NCI-H82 treated with DMSO at 0.1 percent for 48 hours (cell line): ENCODE measurements at regions not wholly inside any gene's neighbourhood (a gene's known extent, or its start where the extent isn't known, plus 50 kb on each side); places are given as distances from the start of the nearest gene placed in this dataset.
A peak's percentile ranks its signal among the peaks of the same experiment; 100 is the strongest.
"Not testable (repeated sequence)": the region's sequence is repeated elsewhere in the genome, so short reads cannot be mapped to it uniquely, and the experiment has no call there.

Source experiments
- DNase-seq: peaks from one replicate; lab custom pipeline; 2025; ENCODE audit not compliant: unreplicated experiment; lab: John Stamatoyannopoulos, UW

GRCh38 chr1:234849832-234850231 lies 239.9 kb upstream of the IRF2BP2 start:
- no peak for DNase-seq

- DNase-seq = no peak
Observed at GRCh38 chr1:234848972-234849649, 239.1 kb upstream of the IRF2BP2 start.

DNA sequence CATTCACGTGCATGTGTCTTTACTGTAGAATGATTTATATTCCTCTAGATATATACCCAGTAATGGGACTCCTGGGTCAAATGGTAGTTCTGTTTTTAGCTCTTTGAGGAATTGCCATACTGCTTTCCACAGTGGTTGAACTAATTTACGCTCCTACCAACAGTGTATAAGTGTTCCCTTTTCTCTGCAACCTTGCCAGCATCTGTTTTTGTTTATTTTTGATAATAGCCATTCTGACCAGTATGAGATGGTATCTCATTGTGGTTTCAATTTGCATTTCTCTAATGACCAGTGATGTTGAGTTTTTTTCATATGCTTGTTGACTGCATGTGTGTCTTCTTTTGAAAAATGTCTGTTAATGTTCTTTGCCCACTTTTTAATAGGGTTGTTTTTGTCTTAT lies 236.8 kb upstream of the IRF2BP2 start:
- not testable (repeated sequence) for DNase-seq

GRCh38 chr1:234845836-234846235 lies 235.9 kb upstream of the IRF2BP2 start:
- no peak for DNase-seq

DNA sequence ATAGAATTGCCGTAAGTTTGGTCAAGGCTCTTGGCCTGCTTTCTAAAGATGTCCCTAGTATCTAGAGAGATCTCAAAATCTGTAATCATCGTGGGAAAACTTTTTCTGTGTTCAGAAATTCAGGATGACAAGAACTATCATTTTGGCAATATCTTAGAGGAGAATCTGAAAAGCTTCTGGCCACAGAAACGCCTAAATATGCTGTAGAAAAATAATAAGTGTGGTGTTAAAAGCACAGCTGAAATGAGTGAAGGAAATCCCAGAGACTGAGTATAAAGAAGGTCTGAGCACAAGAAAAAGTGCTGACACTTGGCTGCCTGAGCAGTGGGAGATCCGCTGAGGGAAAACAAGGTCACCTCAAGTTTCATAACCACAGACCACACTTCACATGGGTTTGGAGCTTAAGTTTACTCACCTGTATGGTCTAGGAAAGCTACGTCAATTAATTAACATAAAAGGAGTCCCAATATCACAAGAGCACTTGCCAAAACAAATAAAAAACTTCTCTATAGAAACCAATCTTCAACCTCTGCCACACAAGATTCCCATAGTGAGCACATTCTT lies 235.2 kb upstream of the IRF2BP2 start:
- DNase-seq = no peak

- no peak for DNase-seq
Observed at GRCh38 chr1:234844479-234845031, 234.6 kb upstream of the IRF2BP2 start.

DNA sequence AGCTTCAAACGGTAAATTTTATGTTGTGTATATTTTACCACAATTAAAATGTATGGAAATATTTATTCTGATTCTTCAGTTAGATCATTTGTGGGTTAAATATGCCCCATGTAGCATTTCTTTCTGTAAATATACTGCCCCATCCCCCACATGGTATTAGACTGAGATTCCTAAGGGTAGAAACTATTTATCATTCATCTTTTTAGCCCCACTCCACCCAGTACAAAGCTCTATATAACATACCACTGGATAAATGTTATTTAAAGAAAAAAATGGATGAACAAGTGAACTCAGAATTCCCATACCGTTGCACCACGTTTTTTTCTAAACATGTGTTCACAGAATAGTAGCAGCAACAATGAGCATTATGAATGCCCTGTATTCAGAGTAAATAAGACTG lies 234.0 kb upstream of the IRF2BP2 start:
- no peak for DNase-seq

GRCh38 chr1:234842726-234843641 lies 233.0 kb upstream of the IRF2BP2 start:
- no peak for DNase-seq

- DNase-seq = peak; percentile 34
Observed at GRCh38 chr1:234841710-234842231, 231.8 kb upstream of the IRF2BP2 start.

GRCh38 chr1:234841281-234841680 lies 231.3 kb upstream of the IRF2BP2 start:
- DNase-seq = no peak

GRCh38 chr1:234840843-234841242 lies 230.9 kb upstream of the IRF2BP2 start:
- no peak for DNase-seq

- DNase-seq = no peak
Observed at GRCh38 chr1:234840253-234840652, 230.3 kb upstream of the IRF2BP2 start.

DNA sequence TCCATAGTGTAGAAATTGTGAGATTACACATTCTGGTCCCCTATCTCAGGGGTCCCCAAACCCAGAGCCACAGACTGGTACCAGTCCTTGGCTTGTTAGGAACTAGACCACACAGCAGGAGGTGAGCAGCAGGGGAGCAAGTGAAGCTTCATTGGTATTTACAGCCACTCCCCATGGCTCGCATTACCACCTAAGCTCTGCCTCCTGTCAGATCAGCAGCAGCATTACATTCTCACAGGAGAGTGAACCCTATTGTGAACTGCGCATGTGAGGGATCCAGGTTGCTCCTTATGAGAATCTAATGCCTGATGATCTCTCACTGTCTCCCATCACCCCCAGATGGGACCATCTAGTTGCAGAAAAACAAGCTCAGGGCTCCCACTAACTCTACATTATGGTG lies 229.7 kb upstream of the IRF2BP2 start:
- no peak for DNase-seq

DNA sequence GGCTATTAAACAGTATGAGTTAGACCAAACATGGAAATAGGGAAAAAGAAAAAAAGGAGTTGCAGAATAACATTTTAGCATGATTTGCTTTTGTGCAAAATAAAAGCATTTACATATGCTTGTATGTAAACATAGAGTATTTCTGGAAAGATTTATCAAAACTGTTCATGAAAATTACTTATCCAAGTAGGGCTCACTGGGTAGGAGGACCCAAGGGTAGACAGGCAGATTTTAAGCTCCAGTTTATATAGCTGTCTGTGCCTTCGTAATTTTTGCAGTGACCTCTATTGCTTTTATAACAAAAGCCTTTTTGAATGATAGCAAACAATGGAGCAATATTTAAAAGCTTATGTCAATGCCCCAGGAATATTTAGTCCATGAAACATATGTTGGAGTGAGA lies 228.8 kb upstream of the IRF2BP2 start:
- DNase-seq = no peak

DNA sequence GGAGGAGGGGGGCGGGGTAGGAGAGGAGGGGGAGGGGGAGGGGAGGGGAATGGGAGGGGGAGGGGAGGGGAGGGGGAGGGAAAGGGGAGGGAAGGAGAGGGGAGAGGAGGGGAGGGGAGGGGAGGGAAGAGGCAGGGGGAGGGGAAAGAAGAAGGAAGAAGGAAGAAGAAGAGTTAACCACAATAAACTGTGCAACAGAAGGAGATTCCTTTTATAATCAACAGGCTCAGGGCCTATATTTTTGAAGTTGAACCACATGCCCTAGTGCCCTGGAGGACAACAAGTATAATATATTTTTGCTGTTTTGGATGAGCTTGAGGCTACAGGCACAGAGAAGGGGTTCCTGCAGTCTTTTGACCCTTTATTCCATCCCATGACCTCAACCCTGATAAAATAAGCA lies 228.2 kb upstream of the IRF2BP2 start:
- DNase-seq = no peak

- DNase-seq = no peak
Observed at GRCh38 chr1:234837713-234838112, 227.7 kb upstream of the IRF2BP2 start.

GRCh38 chr1:234836776-234837357 lies 226.9 kb upstream of the IRF2BP2 start:
- DNase-seq = no peak

DNA sequence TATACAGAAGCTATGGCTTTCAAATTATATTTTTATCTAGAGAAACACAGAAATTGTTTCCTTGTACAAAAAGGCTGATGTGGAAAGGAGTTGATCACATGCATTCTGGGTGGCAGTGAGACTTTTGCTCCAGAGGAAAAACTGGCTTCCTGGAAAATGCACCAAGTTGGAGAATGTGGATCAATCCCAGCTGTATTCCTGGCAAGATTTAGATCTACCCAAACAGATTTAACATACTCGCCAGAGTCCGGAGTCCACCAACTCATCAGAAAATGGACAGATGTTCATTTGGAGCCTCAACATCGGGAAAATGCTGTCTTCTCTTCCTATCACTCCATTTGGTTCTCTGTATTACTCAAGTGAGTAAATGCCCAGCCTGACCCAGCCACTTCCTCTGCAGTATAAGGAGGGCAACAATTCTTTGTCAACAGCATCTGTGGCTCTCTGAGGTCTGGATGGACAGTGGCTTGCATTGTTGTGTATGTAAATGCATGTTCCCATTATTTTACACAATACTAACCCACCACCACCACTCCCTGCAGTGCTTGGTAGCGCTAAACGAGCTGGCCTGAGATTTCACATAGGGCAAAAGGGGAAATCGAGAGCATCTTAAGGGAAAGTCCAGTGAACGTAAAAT lies 226.2 kb upstream of the IRF2BP2 start:
- DNase-seq = no peak

DNA sequence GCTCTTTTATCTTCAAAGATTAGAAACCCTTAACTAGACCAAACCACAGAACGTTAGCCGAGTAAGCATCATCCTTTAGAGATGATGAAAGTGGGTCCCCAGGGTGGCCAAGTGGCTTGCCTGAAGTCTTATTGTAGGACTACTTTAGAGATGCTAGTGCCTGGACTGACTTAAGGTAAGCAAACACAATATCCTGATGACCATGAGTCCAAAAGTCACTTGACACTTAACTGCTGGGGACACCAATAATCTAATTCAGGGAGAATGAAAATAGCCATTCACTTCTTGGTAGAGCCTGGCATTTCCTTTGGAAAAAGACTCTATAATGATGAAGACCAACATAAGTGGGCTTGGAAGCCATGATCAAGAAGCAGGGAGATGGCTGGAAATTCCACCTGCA lies 225.3 kb upstream of the IRF2BP2 start:
- DNase-seq = no peak

DNA sequence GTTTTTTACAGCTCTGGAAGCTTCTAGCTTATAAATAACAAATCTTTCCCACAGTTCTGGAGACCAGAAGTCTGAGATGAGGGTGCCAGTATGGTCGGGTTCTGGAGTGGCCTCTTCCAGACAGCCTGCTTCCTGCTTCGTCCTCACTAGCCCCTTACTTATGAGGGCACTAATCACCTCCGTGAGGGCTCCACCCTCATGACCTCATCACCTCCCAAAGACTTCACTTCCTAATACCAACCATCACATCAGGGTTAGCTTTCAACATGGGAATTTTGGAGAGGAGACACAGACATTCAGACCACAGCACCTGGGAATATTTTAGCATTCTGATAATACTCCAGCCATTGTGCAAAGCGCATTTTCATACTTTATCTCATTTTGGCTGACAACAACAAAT lies 223.7 kb upstream of the IRF2BP2 start:
- DNase-seq = no peak

GRCh38 chr1:234833118-234833517 lies 223.1 kb upstream of the IRF2BP2 start:
- no peak for DNase-seq
